Natural killer cell (primary cell): ENCODE measurements at regions not wholly inside any gene's neighbourhood (a gene's known extent, or its start where the extent isn't known, plus 50 kb on each side); places are given as distances from the start of the nearest gene placed in this dataset.

Experiments
- ATAC-seq, 3 donors: fragments of 150-1000 bp in 2 of 3; fragments of 200-7000 bp in 1 of 3; cut with Tn5 transposase; 1 replicate in 1 of 3; 2 replicates in 2 of 3; pipeline ENCODE4 v1.10.0; 2021; ENCODE audit warnings: mild to moderate bottlenecking in 2 of 3, moderate library complexity in 2 of 3
- DNase-seq, 2 donors: peaks; one replicate each; pipeline versions ENCODE4 v3.0.0 to v3.0.0-alpha.2; 2013 to 2021; ENCODE audit warnings: mixed read lengths in 1 of 2
- H3K27ac ChIP-seq: one replicate; pipeline ENCODE4 v1.5.1; 2013; ENCODE audit warnings: mild to moderate bottlenecking, low read length
- H3K27me3 ChIP-seq: one replicate; pipeline ENCODE4 v1.6.1; 2013; ENCODE audit warnings: low read length; ENCODE audit not compliant: control insufficient read depth, insufficient read depth
- H3K36me3 ChIP-seq: one replicate; pipeline ENCODE4 v1.6.1; 2013; ENCODE audit warnings: low read length; ENCODE audit not compliant: control insufficient read depth, insufficient read depth
- H3K4me1 ChIP-seq: one replicate; pipeline ENCODE4 v1.6.1; 2013; ENCODE audit warnings: low read length; ENCODE audit not compliant: control insufficient read depth, insufficient read depth
- H3K4me3 ChIP-seq: one replicate; pipeline ENCODE4 v1.5.1; 2013; ENCODE audit warnings: low read length
- H3K9me3 ChIP-seq: one replicate; pipeline ENCODE4 v1.6.1; 2013; ENCODE audit warnings: low read length; ENCODE audit not compliant: control insufficient read depth, insufficient read depth
- H3K27ac Mint-ChIP-seq, 2 donors: one replicate each; pipeline ENCODE4 v1.8.0; 2022; ENCODE audit warnings: mild to moderate bottlenecking in 2 of 2, mixed read lengths in 2 of 2, moderate library complexity in 1 of 2
- H3K27me3 Mint-ChIP-seq, 2 donors: one replicate each; pipeline ENCODE4 v1.8.0; 2022; ENCODE audit warnings: low read depth in 2 of 2, mixed read lengths in 2 of 2
- H3K36me3 Mint-ChIP-seq: one replicate; pipeline ENCODE4 v1.8.0; 2022; ENCODE audit warnings: mixed read lengths
- H3K4me1 Mint-ChIP-seq, 2 donors: one replicate each; pipeline ENCODE4 v1.8.0; 2022; ENCODE audit warnings: mixed read lengths in 2 of 2
- H3K4me3 Mint-ChIP-seq: one replicate; pipeline ENCODE4 v1.8.0; 2022; ENCODE audit warnings: mild to moderate bottlenecking, moderate library complexity, mixed read lengths
- H3K9me3 Mint-ChIP-seq, 2 donors: one replicate each; pipeline ENCODE4 v1.8.0; 2022; ENCODE audit warnings: mixed read lengths in 2 of 2
- CTCF ChIP-seq: fragments of 200-600 bp; IDR thresholded peaks from one replicate; pipeline ENCODE4 v1.8.0; 2022; ENCODE audit warnings: antibody characterized with exemption
- WGBS: methylation state at CpG from one replicate; pipeline ENCODE4 v1.1.7; 2013; ENCODE audit warnings: missing lambda C conversion rate; ENCODE audit not compliant: insufficient coverage; 5-methylcytosine and 5-hydroxymethylcytosine counted together
- intact Hi-C: fragments of 100-400 bp; cut with micrococcal nuclease; formaldehyde crosslinking; loops from one replicate; pipeline ENCODE4 v1.14.2; 2022

- ATAC-seq (no peak), DNase-seq (no peak)
- Histone ChIP-seq H3K4me1 (no peaks in the 10 kb centered on the region), H3K27ac (no peak overlapping the region), H3K36me3 (no peaks in the 10 kb centered on the region), H3K9me3 (no peaks in the 10 kb centered on the region), H3K27me3 (no peaks in the 10 kb centered on the region), H3K4me3 (no peak overlapping the region)
- Mint-ChIP-seq H3K4me1 (no peaks in the 10 kb centered on the region), H3K36me3 (no peaks in the 10 kb centered on the region), H3K4me3 (no peak overlapping the region), H3K27me3 (peaks cover 0 to 9% of the 10 kb centered on the region in 2 donors), H3K9me3 (no peaks in the 10 kb centered on the region), H3K27ac (no peak overlapping the region)
- no peak for TF ChIP-seq CTCF
- intact Hi-C loops: no loop called here
- 93% methylated on average over 1 of the region's 1 CpG for WGBS
These were observed 280.2 kb downstream of the SNX13 start for GRCh38 chr7:17660116-17660515.

- Mint-ChIP-seq H3K4me3 (no peak overlapping the region), H3K9me3 (no peaks in the 10 kb centered on the region), H3K36me3 (no peaks in the 10 kb centered on the region), H3K27me3 (no peaks in the 10 kb centered on the region), H3K4me1 (no peaks in the 10 kb centered on the region), H3K27ac (no peak overlapping the region)
- Histone ChIP-seq H3K9me3 (no peaks in the 10 kb centered on the region), H3K27ac (no peak overlapping the region), H3K27me3 (no peaks in the 10 kb centered on the region), H3K36me3 (no peaks in the 10 kb centered on the region), H3K4me3 (no peak overlapping the region), H3K4me1 (no peaks in the 10 kb centered on the region)
- WGBS: 84% methylated on average over 3 of the region's 3 CpGs
- no peak for DNase-seq
- intact Hi-C loops: no loop called here
- TF ChIP-seq CTCF: no peak
- no peak for ATAC-seq
These were observed 278.2 kb downstream of the SNX13 start for GRCh38 chr7:17661982-17662585.

- no peak for DNase-seq
- no peak overlapping the region for H3K27ac ChIP-seq
- no peak for TF ChIP-seq CTCF
- intact Hi-C loops: no loop called here
- H3K4me1 ChIP-seq: no peaks in the 10 kb centered on the region
- WGBS: 88% methylated on average over 3 of the region's 3 CpGs
- H3K36me3 ChIP-seq: no peaks in the 10 kb centered on the region
- no peaks in the 10 kb centered on the region for H3K9me3 ChIP-seq
- no peaks in the 10 kb centered on the region for H3K27me3 ChIP-seq
- no peak overlapping the region for H3K4me3 Mint-ChIP-seq
- no peaks in the 10 kb centered on the region for H3K27me3 Mint-ChIP-seq
- no peaks in the 10 kb centered on the region for H3K36me3 Mint-ChIP-seq
- no peak overlapping the region for H3K27ac Mint-ChIP-seq
- H3K4me1 Mint-ChIP-seq: no peaks in the 10 kb centered on the region
- no peak for ATAC-seq
- no peaks in the 10 kb centered on the region for H3K9me3 Mint-ChIP-seq
- no peak overlapping the region for H3K4me3 ChIP-seq
These were observed 277.1 kb downstream of the SNX13 start for GRCh38 chr7:17663061-17663675.

GRCh38 chr7:17665029-17665428 lies 275.3 kb downstream of the SNX13 start:
- intact Hi-C loops: no loop called here
- H3K36me3 Mint-ChIP-seq: no peaks in the 10 kb centered on the region

More at GRCh38 chr7:17665029-17665428, 275.3 kb downstream of the SNX13 start:
- Mint-ChIP-seq H3K4me3 (no peak overlapping the region), H3K27ac (no peak overlapping the region), H3K4me1 (no peaks in the 10 kb centered on the region), H3K27me3 (no peaks in the 10 kb centered on the region), H3K9me3 (no peaks in the 10 kb centered on the region)
- Histone ChIP-seq H3K9me3 (no peaks in the 10 kb centered on the region), H3K4me1 (no peaks in the 10 kb centered on the region), H3K36me3 (no peaks in the 10 kb centered on the region), H3K27me3 (no peaks in the 10 kb centered on the region), H3K27ac (no peak overlapping the region), H3K4me3 (no peak overlapping the region)
- 93% methylated on average over 16 of the region's 16 CpGs for WGBS
- no peak for DNase-seq
- TF ChIP-seq CTCF: no peak
- peak in 1 of 3 donors; percentile 27 for ATAC-seq
